HEK293T (cell line): ENCODE measurements at regions not wholly inside any gene's neighbourhood (a gene's known extent, or its start where the extent isn't known, plus 50 kb on each side); places are given as distances from the start of the nearest gene placed in this dataset.

ENCODE experiments used
- NFRKB ChIP-seq: fragments of 450-650 bp; IDR thresholded peaks from 2 replicates; pipeline ENCODE4 v1.6.1; 2016; ENCODE audit warnings: mild to moderate bottlenecking, moderate library complexity
- SP1 ChIP-seq: fragments of 450-650 bp; IDR thresholded peaks from 2 replicates; pipeline ENCODE4 v1.6.1; 2017
- SUZ12 ChIP-seq: fragments of 450-650 bp; IDR thresholded peaks from 2 replicates; pipeline ENCODE4 v1.6.1; 2016; ENCODE audit warnings: mild to moderate bottlenecking

GRCh38 chrX:80266287-80266686 is 154.0 kb upstream of the TENT5D start:
- TF ChIP-seq SP1 (no peak), NFRKB (no peak), SUZ12 (no peak)
